ENCODE measurements at regions not wholly inside any gene's neighbourhood (a gene's known extent, or its start where the extent isn't known, plus 50 kb on each side); places are given as distances from the start of the nearest gene placed in this dataset.

DNA sequence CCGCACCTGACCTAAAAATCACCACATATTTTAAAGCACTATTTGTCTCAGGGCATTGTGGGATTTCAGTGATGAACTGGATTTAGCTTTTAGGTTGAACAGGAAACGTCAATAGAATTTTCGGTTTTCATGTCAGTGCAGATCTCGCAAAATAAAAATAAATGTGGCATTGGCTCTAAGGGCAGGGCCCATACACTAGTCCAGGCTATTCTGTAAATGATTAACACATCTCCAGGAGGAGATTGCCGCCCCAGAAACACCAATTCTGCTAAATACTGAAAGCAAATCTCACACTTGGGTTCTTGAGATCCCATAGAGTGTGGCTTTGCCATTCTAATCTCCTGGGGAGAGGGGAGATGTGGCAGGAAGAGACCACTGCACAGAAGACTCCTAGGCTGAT, 1494.0 kb upstream of the TMEM132C start:
- no peak overlapping the region for H3K27ac ChIP-seq (replicated peaks)
- DNase-seq (ENCODE audit: low read depth in 1 of 2, low spot score in 1 of 2): no peak

DNA sequence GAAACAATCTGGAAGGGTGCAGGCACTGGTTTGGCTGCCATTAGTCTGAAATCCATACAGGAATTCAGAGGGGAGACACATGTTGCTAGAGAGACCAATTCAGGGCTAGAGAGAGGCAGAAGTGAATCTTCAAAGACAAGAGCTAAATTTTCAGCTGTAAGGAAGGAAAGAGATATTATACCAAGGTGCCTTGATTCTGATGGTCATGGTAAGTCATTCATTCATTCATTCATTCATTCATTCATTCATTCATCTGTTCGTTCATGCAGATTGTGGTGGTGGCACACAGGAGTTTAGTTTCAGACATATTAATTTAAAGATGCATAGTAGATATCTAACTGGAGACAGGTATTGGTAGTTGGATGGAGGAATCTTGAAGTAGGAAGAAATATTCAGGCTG, 1493.5 kb upstream of the TMEM132C start:
- TF ChIP-seq, protein P1, sequence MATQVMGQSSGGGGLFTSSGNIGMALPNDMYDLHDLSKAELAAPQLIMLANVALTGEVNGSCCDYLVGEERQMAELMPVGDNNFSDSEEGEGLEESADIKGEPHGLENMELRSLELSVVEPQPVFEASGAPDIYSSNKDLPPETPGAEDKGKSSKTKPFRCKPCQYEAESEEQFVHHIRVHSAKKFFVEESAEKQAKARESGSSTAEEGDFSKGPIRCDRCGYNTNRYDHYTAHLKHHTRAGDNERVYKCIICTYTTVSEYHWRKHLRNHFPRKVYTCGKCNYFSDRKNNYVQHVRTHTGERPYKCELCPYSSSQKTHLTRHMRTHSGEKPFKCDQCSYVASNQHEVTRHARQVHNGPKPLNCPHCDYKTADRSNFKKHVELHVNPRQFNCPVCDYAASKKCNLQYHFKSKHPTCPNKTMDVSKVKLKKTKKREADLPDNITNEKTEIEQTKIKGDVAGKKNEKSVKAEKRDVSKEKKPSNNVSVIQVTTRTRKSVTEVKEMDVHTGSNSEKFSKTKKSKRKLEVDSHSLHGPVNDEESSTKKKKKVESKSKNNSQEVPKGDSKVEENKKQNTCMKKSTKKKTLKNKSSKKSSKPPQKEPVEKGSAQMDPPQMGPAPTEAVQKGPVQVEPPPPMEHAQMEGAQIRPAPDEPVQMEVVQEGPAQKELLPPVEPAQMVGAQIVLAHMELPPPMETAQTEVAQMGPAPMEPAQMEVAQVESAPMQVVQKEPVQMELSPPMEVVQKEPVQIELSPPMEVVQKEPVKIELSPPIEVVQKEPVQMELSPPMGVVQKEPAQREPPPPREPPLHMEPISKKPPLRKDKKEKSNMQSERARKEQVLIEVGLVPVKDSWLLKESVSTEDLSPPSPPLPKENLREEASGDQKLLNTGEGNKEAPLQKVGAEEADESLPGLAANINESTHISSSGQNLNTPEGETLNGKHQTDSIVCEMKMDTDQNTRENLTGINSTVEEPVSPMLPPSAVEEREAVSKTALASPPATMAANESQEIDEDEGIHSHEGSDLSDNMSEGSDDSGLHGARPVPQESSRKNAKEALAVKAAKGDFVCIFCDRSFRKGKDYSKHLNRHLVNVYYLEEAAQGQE (IDR thresholded peaks at IDR 0.05; ENCODE audit: insufficient replicate concordance, low read depth): no peak
- TF ChIP-seq SPI1 (IDR thresholded peaks at IDR 0.05; ENCODE audit: borderline replicate concordance, low read depth) (no peak), GABPA (IDR thresholded peaks at IDR 0.05; ENCODE audit: low read depth) (no peak), POLR2AphosphoS5 (IDR thresholded peaks at IDR 0.05; ENCODE audit: low read depth) (no peak)
- TF ChIP-seq, protein P2, sequence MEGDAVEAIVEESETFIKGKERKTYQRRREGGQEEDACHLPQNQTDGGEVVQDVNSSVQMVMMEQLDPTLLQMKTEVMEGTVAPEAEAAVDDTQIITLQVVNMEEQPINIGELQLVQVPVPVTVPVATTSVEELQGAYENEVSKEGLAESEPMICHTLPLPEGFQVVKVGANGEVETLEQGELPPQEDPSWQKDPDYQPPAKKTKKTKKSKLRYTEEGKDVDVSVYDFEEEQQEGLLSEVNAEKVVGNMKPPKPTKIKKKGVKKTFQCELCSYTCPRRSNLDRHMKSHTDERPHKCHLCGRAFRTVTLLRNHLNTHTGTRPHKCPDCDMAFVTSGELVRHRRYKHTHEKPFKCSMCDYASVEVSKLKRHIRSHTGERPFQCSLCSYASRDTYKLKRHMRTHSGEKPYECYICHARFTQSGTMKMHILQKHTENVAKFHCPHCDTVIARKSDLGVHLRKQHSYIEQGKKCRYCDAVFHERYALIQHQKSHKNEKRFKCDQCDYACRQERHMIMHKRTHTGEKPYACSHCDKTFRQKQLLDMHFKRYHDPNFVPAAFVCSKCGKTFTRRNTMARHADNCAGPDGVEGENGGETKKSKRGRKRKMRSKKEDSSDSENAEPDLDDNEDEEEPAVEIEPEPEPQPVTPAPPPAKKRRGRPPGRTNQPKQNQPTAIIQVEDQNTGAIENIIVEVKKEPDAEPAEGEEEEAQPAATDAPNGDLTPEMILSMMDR (IDR thresholded peaks at IDR 0.05; ENCODE audit: insufficient read depth, low read length): no peak

More for the DNA sequence above, 1494.0 kb upstream of the TMEM132C start:
- Histone ChIP-seq H3K4me3 (replicated peaks; ENCODE audit: insufficient read depth, low read length) (no peak overlapping the region), H3K27me3 (ENCODE audit: insufficient read depth, poor library complexity, severe bottlenecking) (no peaks in the 10 kb centered on the region)
- TF ChIP-seq POLR2AphosphoS5 (IDR thresholded peaks at IDR 0.05; ENCODE audit: low read depth) (no peak), SPI1 (IDR thresholded peaks at IDR 0.05; ENCODE audit: borderline replicate concordance, low read depth) (no peak), GABPA (IDR thresholded peaks at IDR 0.05; ENCODE audit: low read depth) (no peak)
- TF ChIP-seq, protein P2 (IDR thresholded peaks at IDR 0.05; ENCODE audit: insufficient read depth, low read length): no peak
- TF ChIP-seq, protein P1 (IDR thresholded peaks at IDR 0.05; ENCODE audit: insufficient replicate concordance, low read depth): no peak

DNA sequence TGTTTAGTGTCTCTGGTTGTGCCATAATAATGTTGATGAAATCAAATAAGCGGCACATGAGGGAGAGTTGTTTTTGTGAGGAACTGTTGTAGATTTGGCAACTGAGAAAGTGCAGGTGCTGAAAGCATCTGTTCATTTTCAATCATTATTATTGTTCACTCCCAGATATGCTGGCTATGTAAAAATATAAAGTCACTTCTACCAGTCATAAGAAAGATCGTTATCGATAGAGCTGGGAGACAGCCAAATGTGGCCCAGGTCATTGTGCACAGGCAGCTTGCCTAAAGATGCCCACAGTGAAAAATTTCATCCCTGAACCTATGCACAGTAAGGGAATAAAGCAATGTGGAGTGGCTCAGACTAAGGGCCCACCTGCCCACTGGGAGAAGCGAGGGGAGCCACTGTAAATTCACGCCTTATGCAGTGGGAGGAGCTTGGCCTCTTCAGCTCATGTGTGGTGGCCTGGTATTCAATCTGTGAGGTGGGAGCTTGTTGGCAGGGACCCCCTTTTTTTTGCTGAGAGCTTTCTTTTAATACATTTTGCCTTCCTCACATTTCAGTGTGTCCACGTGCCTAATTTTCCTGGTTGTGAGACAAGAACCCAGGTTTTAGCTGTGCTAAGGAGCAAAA, 1490.8 kb upstream of the TMEM132C start:
- H3K27me3 ChIP-seq (ENCODE audit: insufficient read depth, poor library complexity, severe bottlenecking): no peaks in the 10 kb centered on the region
- no peak overlapping the region for H3K27ac ChIP-seq (replicated peaks)
- H3K4me3 ChIP-seq (replicated peaks; ENCODE audit: insufficient read depth, low read length): no peak overlapping the region
- TF ChIP-seq GABPA (IDR thresholded peaks at IDR 0.05; ENCODE audit: low read depth) (no peak), SPI1 (IDR thresholded peaks at IDR 0.05; ENCODE audit: borderline replicate concordance, low read depth) (no peak), POLR2AphosphoS5 (IDR thresholded peaks at IDR 0.05; ENCODE audit: low read depth) (no peak)
- TF ChIP-seq, protein P2 (IDR thresholded peaks at IDR 0.05; ENCODE audit: insufficient read depth, low read length): no peak
- TF ChIP-seq, protein P1 (IDR thresholded peaks at IDR 0.05; ENCODE audit: insufficient replicate concordance, low read depth): no peak
- DNase-seq (ENCODE audit: low read depth in 1 of 2, low spot score in 1 of 2): no peak

More for the DNA sequence above, 1493.5 kb upstream of the TMEM132C start:
- no peak overlapping the region for H3K4me3 ChIP-seq (replicated peaks; ENCODE audit: insufficient read depth, low read length)
- no peak for DNase-seq (ENCODE audit: low read depth in 1 of 2, low spot score in 1 of 2)
- H3K27ac ChIP-seq (replicated peaks): no peak overlapping the region
- no peaks in the 10 kb centered on the region for H3K27me3 ChIP-seq (ENCODE audit: insufficient read depth, poor library complexity, severe bottlenecking)

All from HL-60 (cell line).